Astrocyte (in vitro differentiated cells and primary cell): ENCODE measurements at regions not wholly inside any gene's neighbourhood (a gene's known extent, or its start where the extent isn't known, plus 50 kb on each side); places are given as distances from the start of the nearest gene placed in this dataset.

Experiments used
- DNase-seq: peaks from one replicate; pipeline ENCODE4 v3.0.0-alpha.2; 2010; ENCODE audit warnings: low read depth
- FAIRE-seq: peaks from 2 replicates; lab custom pipeline; 2011; peaks lifted over from hg19 to GRCh38; lab: Jason Lieb, UNC
- H2AFZ ChIP-seq: 2 replicates; pipeline ENCODE4 v1.6.0; 2012; ENCODE audit warnings: low read depth, low read length, inconsistent platforms
- H3K27ac ChIP-seq: 2 replicates; pipeline ENCODE4 v1.5.1; 2011; ENCODE audit warnings: low read depth, low read length, inconsistent platforms
- H3K27me3 ChIP-seq: 2 replicates; pipeline ENCODE4 v1.6.0; 2011; ENCODE audit warnings: low read length, inconsistent platforms; ENCODE audit not compliant: insufficient read depth
- H3K36me3 ChIP-seq: 2 replicates; pipeline ENCODE4 v1.5.1; 2011; ENCODE audit warnings: low read length, inconsistent platforms; ENCODE audit not compliant: insufficient read depth
- H3K4me1 ChIP-seq: 2 replicates; pipeline ENCODE4 v1.5.1; 2011; ENCODE audit warnings: low read length, inconsistent platforms; ENCODE audit not compliant: insufficient read depth
- H3K4me2 ChIP-seq: 2 replicates; pipeline ENCODE4 v1.6.0; 2012; ENCODE audit warnings: low read length, inconsistent platforms
- H3K4me3 ChIP-seq: 2 replicates; pipeline ENCODE4 v1.5.1; 2011; ENCODE audit warnings: low read depth, mild to moderate bottlenecking, low read length, inconsistent platforms; ENCODE audit not compliant: insufficient read depth
- H3K79me2 ChIP-seq: 2 replicates; pipeline ENCODE4 v1.6.0; 2012; ENCODE audit warnings: mild to moderate bottlenecking, low read length, inconsistent platforms; ENCODE audit not compliant: insufficient read depth
- H3K9ac ChIP-seq: 2 replicates; pipeline ENCODE4 v1.6.0; 2012; ENCODE audit warnings: mild to moderate bottlenecking, low read length, inconsistent platforms
- H3K9me3 ChIP-seq: 2 replicates; pipeline ENCODE4 v1.5.1; 2012; ENCODE audit warnings: low read depth, mild to moderate bottlenecking, low read length, inconsistent platforms; ENCODE audit not compliant: insufficient read depth
- H4K20me1 ChIP-seq: 2 replicates; pipeline ENCODE4 v1.6.0; 2012; ENCODE audit warnings: low read length, inconsistent platforms; ENCODE audit not compliant: insufficient read depth
- H3K27ac Mint-ChIP-seq: one replicate; pipeline ENCODE4 v1.8.0; 2021; ENCODE audit warnings: mild to moderate bottlenecking, mixed read lengths; ENCODE audit not compliant: unreplicated experiment
- H3K27me3 Mint-ChIP-seq: one replicate; pipeline ENCODE4 v1.8.0; 2021; ENCODE audit warnings: low read depth, mixed read lengths; ENCODE audit not compliant: unreplicated experiment
- H3K36me3 Mint-ChIP-seq: one replicate; pipeline ENCODE4 v1.8.0; 2021; ENCODE audit warnings: low read depth, mixed read lengths; ENCODE audit not compliant: unreplicated experiment
- H3K4me1 Mint-ChIP-seq: one replicate; pipeline ENCODE4 v1.8.0; 2021; ENCODE audit warnings: low read depth, mixed read lengths; ENCODE audit not compliant: unreplicated experiment
- H3K4me3 Mint-ChIP-seq: one replicate; pipeline ENCODE4 v1.8.0; 2021; ENCODE audit warnings: mild to moderate bottlenecking, moderate library complexity, mixed read lengths; ENCODE audit not compliant: unreplicated experiment
- H3K9me3 Mint-ChIP-seq: one replicate; pipeline ENCODE4 v1.8.0; 2021; ENCODE audit warnings: mild to moderate bottlenecking, mixed read lengths; ENCODE audit not compliant: unreplicated experiment
- CTCF ChIP-seq: IDR thresholded peaks from 2 replicates; pipeline ENCODE4 v1.5.1; 2011; ENCODE audit warnings: low read depth, mild to moderate bottlenecking, inconsistent platforms, low read length, moderate library complexity; ENCODE audit not compliant: insufficient read depth
- EZH2 ChIP-seq: IDR thresholded peaks from 2 replicates; pipeline ENCODE4 v1.6.1; 2012; ENCODE audit warnings: mild to moderate bottlenecking, low read length, inconsistent platforms; ENCODE audit not compliant: insufficient read depth

- no peaks in the 10 kb centered on the region for H3K27me3 ChIP-seq
- no peaks in the 10 kb centered on the region for H3K36me3 ChIP-seq
- H3K4me2 ChIP-seq = no peak overlapping the region
- peak overlapping the region; percentile 45 for H3K27ac Mint-ChIP-seq
- no peak for DNase-seq
- no peak overlapping the region for H2AFZ ChIP-seq
- H3K27ac ChIP-seq = no peak overlapping the region
- H3K4me1 ChIP-seq = no peaks in the 10 kb centered on the region
- no peaks in the 10 kb centered on the region for H3K27me3 Mint-ChIP-seq
- no peak overlapping the region for H3K4me3 Mint-ChIP-seq
- no peaks in the 10 kb centered on the region for H3K36me3 Mint-ChIP-seq
- H3K79me2 ChIP-seq = no peaks in the 10 kb centered on the region
- H3K4me3 ChIP-seq = no peak overlapping the region
- H3K9ac ChIP-seq = no peak overlapping the region
- TF ChIP-seq CTCF (no peak), EZH2 (no peak)
- peaks cover 2% of the 10 kb centered on the region for H3K4me1 Mint-ChIP-seq
- peaks cover 8% of the 10 kb centered on the region for H3K9me3 Mint-ChIP-seq
- no peak for FAIRE-seq
- peaks cover 3% of the 10 kb centered on the region for H3K9me3 ChIP-seq
- no peaks in the 10 kb centered on the region for H4K20me1 ChIP-seq
Observed at GRCh38 chr3:87873136-87873535, 185.7 kb downstream of the CGGBP1 start.

- H3K4me2 ChIP-seq = no peak overlapping the region
- no peak for FAIRE-seq
Observed at GRCh38 chr3:87867001-87867400, 191.8 kb downstream of the CGGBP1 start.

More at GRCh38 chr3:87867001-87867400, 191.8 kb downstream of the CGGBP1 start:
- Mint-ChIP-seq H3K9me3 (peaks cover 3% of the 10 kb centered on the region), H3K36me3 (no peaks in the 10 kb centered on the region), H3K4me3 (no peak overlapping the region), H3K27me3 (no peaks in the 10 kb centered on the region), H3K4me1 (peaks cover 14% of the 10 kb centered on the region), H3K27ac (peak overlapping the region; percentile 60)
- DNase-seq = peak; percentile 2
- Histone ChIP-seq H3K27ac (no peak overlapping the region), H4K20me1 (no peaks in the 10 kb centered on the region), H3K27me3 (no peaks in the 10 kb centered on the region), H3K79me2 (no peaks in the 10 kb centered on the region), H3K36me3 (no peaks in the 10 kb centered on the region), H3K4me3 (no peak overlapping the region), H3K9ac (no peak overlapping the region), H2AFZ (no peak overlapping the region), H3K4me1 (no peaks in the 10 kb centered on the region), H3K9me3 (no peaks in the 10 kb centered on the region)
- TF ChIP-seq EZH2 (no peak), CTCF (no peak)
